ENCODE measurements at regions not wholly inside any gene's neighbourhood (a gene's known extent, or its start where the extent isn't known, plus 50 kb on each side); places are given as distances from the start of the nearest gene placed in this dataset.
"Not testable (repeated sequence)": the region's sequence is repeated elsewhere in the genome, so short reads cannot be mapped to it uniquely, and the experiment has no call there.

DNA sequence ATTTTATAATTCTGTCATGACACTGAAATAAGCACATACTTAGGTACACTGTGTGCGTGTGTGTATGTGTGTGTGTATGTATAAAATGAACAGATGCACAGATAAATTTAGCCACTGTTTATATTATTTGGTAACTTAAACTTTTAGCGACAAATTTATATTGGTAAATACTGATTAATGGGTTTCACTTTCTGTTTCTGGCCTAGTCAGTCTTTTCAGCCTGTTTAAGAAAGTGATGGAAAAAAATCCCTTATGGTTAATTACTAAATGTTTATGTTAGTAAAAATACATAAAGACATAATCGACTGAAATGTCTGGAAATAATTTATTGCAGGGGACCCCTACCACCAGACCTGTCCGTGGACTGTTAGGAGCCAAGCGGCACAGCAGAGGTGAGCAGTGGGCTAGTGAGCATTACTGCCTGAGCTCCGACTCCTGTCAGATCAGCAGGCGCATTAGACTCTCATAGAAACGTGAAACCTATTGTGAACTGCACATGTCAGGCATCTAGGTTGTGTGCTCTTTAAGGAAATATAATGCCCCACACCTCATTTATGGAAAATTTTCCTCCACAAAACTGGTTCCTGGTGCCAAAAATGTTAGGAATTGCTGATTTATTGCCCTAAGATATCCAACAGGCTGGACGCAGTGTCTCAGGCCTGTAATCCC is 717.4 kb downstream of the SI start:
- peak in 1 of 2 experiments; percentile 1 for DNase-seq (ENCODE audit: low read depth in 1 of 2, low spot score in 2 of 2)
- no peaks in the 10 kb centered on the region for H3K4me1 ChIP-seq (replicated peaks)
- no peaks in the 10 kb centered on the region for H3K27me3 ChIP-seq (replicated peaks)
- H3K4me3 ChIP-seq = no peak overlapping the region
- H3K27ac ChIP-seq = no peak overlapping the region
- H3K36me3 ChIP-seq = no peaks in the 10 kb centered on the region
- no peaks in the 10 kb centered on the region for H3K9me3 ChIP-seq (replicated peaks)

DNA sequence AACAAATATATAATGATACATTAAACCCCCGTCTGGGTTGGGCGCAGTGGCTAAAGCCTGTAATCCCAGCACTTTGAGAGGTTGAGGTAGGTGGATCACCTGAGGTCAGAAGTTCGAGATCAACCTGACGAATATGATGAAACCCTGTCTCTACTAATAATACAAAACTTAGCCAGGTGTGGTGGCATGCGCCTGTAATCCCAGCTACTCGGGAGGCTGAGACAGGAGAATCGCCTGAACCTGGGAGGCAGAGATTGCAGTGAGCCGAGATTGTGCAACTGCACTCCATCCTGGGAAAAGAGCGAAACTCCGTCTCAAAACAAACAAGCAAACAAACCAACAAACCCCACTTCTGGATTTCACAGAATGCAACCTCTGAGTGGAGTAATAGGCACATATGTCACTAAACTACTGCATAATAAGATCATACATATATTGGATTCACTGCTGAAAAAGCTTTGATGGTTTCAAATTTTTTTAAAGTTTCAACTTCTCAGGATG is 718.2 kb downstream of the SI start:
- no peaks in the 10 kb centered on the region for H3K9me3 ChIP-seq (replicated peaks)
- no peak overlapping the region for H3K4me3 ChIP-seq
- H3K27ac ChIP-seq = no peak overlapping the region
- no peak for DNase-seq (ENCODE audit: low read depth in 1 of 2, low spot score in 2 of 2)
- no peaks in the 10 kb centered on the region for H3K36me3 ChIP-seq
- no peaks in the 10 kb centered on the region for H3K4me1 ChIP-seq (replicated peaks)
- H3K27me3 ChIP-seq (replicated peaks) = no peaks in the 10 kb centered on the region

DNA sequence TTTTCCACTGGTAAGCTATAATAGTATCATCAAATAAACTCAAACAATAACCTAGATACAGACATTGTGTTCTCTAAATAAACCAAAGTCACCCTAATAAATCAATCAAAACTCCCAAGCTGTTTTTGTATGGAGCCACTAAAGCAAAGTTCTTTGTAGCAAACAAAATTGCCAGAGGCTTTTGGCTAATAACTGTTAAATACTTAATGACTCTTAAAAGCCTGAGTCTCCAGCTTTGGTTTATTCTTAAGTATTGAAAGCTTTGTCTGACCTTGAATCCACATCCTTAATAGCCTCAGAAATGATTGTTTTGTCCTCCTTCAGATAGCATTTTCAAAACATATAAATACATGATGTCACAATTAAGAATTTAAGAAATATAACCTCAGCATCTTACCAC is 725.3 kb downstream of the SI start:
- no peak overlapping the region for H3K4me3 ChIP-seq
- DNase-seq (ENCODE audit: low read depth in 1 of 2, low spot score in 2 of 2) = no peak
- H3K4me1 ChIP-seq (replicated peaks) = no peaks in the 10 kb centered on the region
- H3K27ac ChIP-seq = no peak overlapping the region
- no peaks in the 10 kb centered on the region for H3K36me3 ChIP-seq
- H3K27me3 ChIP-seq (replicated peaks) = no peaks in the 10 kb centered on the region
- no peaks in the 10 kb centered on the region for H3K9me3 ChIP-seq (replicated peaks)

DNA sequence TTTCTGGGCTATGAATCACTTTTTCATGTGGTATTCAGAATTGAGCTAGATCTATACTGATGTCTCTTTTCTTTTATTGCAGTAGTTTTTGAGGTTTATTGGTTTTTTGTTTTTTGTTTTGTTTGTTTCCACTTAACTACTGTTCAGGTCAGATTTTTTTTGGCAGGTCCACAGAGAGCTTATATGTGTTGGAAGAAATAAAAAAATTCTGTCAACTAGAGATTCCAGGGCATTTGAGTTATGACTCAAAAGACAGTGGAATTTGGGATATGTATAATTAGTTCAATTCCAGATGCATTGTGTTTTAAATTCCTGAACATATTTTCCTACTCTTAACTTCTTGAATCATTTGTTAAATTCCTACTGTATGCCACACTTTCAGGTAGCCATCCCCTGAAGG is 727.2 kb downstream of the SI start:
- no peak overlapping the region for H3K27ac ChIP-seq
- H3K4me3 ChIP-seq = no peak overlapping the region
- DNase-seq (ENCODE audit: low read depth in 1 of 2, low spot score in 2 of 2) = no peak

DNA sequence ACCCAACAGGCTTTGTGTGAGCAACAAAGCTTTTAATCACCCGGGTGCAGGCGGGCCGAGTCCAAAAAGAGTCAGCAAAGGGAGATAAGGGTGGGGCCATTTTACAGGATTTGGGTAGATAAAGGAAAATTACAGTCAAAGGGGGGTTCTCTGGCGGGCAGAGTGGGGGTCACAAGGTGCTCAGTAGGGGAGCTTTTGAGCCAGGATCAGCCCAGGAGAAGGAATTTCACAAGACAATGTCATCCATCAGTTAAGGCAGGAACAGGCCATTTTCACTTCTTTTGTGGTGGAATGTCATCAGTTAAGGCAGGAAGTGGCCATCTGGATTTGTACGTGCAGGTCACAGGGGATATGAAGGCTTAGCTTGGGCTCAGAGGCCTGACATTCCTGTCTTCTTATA is 736.1 kb downstream of the SI start:
- DNase-seq (ENCODE audit: low read depth in 1 of 2, low spot score in 2 of 2); H3K4me3 ChIP-seq; H3K27me3 ChIP-seq (replicated peaks); H3K27ac ChIP-seq; H3K36me3 ChIP-seq; H3K9me3 ChIP-seq (replicated peaks); H3K4me1 ChIP-seq (replicated peaks): not testable (repeated sequence)

More for the DNA sequence above, 727.2 kb downstream of the SI start:
- H3K36me3 ChIP-seq = no peaks in the 10 kb centered on the region
- H3K9me3 ChIP-seq (replicated peaks) = no peaks in the 10 kb centered on the region
- H3K4me1 ChIP-seq (replicated peaks) = no peaks in the 10 kb centered on the region
- no peaks in the 10 kb centered on the region for H3K27me3 ChIP-seq (replicated peaks)

- no peaks in the 10 kb centered on the region for H3K9me3 ChIP-seq (replicated peaks)
- H3K27ac ChIP-seq = no peak overlapping the region
- no peaks in the 10 kb centered on the region for H3K36me3 ChIP-seq
- no peak for DNase-seq (ENCODE audit: low read depth in 1 of 2, low spot score in 2 of 2)
- no peak overlapping the region for H3K4me3 ChIP-seq
- no peaks in the 10 kb centered on the region for H3K4me1 ChIP-seq (replicated peaks)
- H3K27me3 ChIP-seq (replicated peaks) = no peaks in the 10 kb centered on the region
Observed at GRCh38 chr3:164341086-164341485, 737.2 kb downstream of the SI start.

GRCh38 chr3:164340273-164340672 is 738.0 kb downstream of the SI start:
- no peak for DNase-seq (ENCODE audit: low read depth in 1 of 2, low spot score in 2 of 2)
- H3K9me3 ChIP-seq (replicated peaks) = no peaks in the 10 kb centered on the region
- no peaks in the 10 kb centered on the region for H3K4me1 ChIP-seq (replicated peaks)
- no peak overlapping the region for H3K27ac ChIP-seq
- H3K36me3 ChIP-seq = no peaks in the 10 kb centered on the region
- H3K4me3 ChIP-seq = no peak overlapping the region
- H3K27me3 ChIP-seq (replicated peaks) = no peaks in the 10 kb centered on the region

- H3K4me3 ChIP-seq = no peak overlapping the region
- H3K36me3 ChIP-seq = no peaks in the 10 kb centered on the region
- no peaks in the 10 kb centered on the region for H3K4me1 ChIP-seq (replicated peaks)
- no peaks in the 10 kb centered on the region for H3K9me3 ChIP-seq (replicated peaks)
- no peak for DNase-seq (ENCODE audit: low read depth in 1 of 2, low spot score in 2 of 2)
- no peaks in the 10 kb centered on the region for H3K27me3 ChIP-seq (replicated peaks)
- no peak overlapping the region for H3K27ac ChIP-seq
Observed at GRCh38 chr3:164332831-164333802, 745.2 kb downstream of the SI start.

DNA sequence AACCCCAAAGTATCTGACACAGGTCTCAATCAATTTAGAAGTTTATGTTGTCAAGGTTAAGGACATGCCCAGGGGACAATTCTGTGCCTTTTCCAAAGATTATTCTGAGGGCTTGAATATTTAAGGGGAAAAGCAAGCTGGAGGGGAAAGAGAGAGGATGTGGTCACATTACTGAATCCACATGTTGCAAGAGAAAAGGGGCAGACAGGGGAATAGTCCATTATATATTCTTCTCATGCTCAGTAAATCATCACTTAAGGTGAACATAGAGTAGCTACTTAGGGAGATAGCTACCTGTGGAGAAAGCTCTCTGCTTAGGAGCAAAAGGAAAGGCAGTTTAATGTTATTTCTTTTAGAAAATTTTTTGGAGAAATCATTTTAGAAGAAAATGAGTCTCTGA is 751.6 kb downstream of the SI start:
- Histone ChIP-seq H3K4me1 (replicated peaks) (no peaks in the 10 kb centered on the region), H3K4me3 (no peak overlapping the region), H3K9me3 (replicated peaks) (no peaks in the 10 kb centered on the region), H3K27me3 (replicated peaks) (no peaks in the 10 kb centered on the region), H3K36me3 (no peaks in the 10 kb centered on the region), H3K27ac (no peak overlapping the region)
- no peak for DNase-seq (ENCODE audit: low read depth in 1 of 2, low spot score in 2 of 2)

DNA sequence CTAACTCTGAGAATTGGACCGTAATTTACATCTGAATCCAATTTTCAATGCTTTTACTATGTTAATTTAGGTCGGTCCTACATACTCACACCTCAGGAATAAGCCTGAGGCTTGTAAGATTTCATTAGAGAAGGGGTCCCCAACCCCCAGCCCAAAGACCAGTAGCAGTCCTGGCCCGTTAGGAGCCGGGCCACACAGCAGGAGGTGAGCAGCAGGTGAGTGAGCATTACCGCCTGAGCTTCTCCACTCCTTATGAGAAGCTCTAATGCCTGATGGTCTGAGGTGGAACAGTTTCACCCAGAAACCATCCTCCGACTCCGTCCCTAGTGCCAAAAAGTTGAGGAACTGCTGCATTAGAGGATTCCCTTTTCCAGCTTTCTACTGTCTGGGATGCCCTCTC is 757.3 kb downstream of the SI start:
- DNase-seq (ENCODE audit: low read depth in 1 of 2, low spot score in 2 of 2) = no peak
- Histone ChIP-seq H3K27ac (no peak overlapping the region), H3K9me3 (replicated peaks) (no peaks in the 10 kb centered on the region), H3K27me3 (replicated peaks) (no peaks in the 10 kb centered on the region), H3K4me3 (no peak overlapping the region), H3K4me1 (replicated peaks) (no peaks in the 10 kb centered on the region), H3K36me3 (no peaks in the 10 kb centered on the region)

GRCh38 chr3:164306042-164306441 is 772.3 kb downstream of the SI start:
- H3K4me3 ChIP-seq = no peak overlapping the region
- no peaks in the 10 kb centered on the region for H3K4me1 ChIP-seq (replicated peaks)
- H3K36me3 ChIP-seq = no peaks in the 10 kb centered on the region
- H3K27ac ChIP-seq = no peak overlapping the region
- no peak for DNase-seq (ENCODE audit: low read depth in 1 of 2, low spot score in 2 of 2)
- no peaks in the 10 kb centered on the region for H3K27me3 ChIP-seq (replicated peaks)
- no peaks in the 10 kb centered on the region for H3K9me3 ChIP-seq (replicated peaks)

- DNase-seq (ENCODE audit: low read depth in 1 of 2, low spot score in 2 of 2) = no peak
- H3K27ac ChIP-seq = no peak overlapping the region
- H3K4me1 ChIP-seq (replicated peaks) = no peaks in the 10 kb centered on the region
- H3K9me3 ChIP-seq (replicated peaks) = no peaks in the 10 kb centered on the region
- no peak overlapping the region for H3K4me3 ChIP-seq
- no peaks in the 10 kb centered on the region for H3K27me3 ChIP-seq (replicated peaks)
- no peaks in the 10 kb centered on the region for H3K36me3 ChIP-seq
Observed at GRCh38 chr3:164303894-164304293, 774.4 kb downstream of the SI start.

- Histone ChIP-seq H3K4me1 (replicated peaks) (no peaks in the 10 kb centered on the region), H3K27me3 (replicated peaks) (no peaks in the 10 kb centered on the region), H3K9me3 (replicated peaks) (no peaks in the 10 kb centered on the region), H3K4me3 (no peak overlapping the region), H3K27ac (no peak overlapping the region), H3K36me3 (no peaks in the 10 kb centered on the region)
- no peak for DNase-seq (ENCODE audit: low read depth in 1 of 2, low spot score in 2 of 2)
Observed at GRCh38 chr3:164302622-164303021, 775.7 kb downstream of the SI start.

DNA sequence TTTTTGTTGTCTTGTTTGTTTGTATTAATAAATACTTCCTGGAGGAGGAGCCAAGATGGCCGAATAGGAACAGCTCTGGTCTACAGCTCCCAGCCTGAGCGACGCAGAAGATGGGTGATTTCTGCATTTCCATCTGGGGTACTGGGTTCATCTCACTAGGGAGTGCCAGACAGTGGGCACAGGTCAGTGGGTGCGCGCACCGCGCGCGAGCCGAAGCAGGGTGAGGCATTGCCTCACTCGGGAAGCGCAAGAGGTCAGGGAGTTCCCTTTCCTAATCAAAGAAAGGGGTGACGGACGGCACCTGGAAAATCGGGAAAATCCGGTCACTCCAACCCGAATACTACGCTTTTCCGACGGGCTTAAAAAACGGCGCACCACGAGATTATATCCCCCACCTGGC is 786.8 kb downstream of the SI start:
- H3K36me3 ChIP-seq; H3K27me3 ChIP-seq (replicated peaks); H3K4me1 ChIP-seq (replicated peaks); H3K4me3 ChIP-seq; DNase-seq (ENCODE audit: low read depth in 1 of 2, low spot score in 2 of 2); H3K27ac ChIP-seq; H3K9me3 ChIP-seq (replicated peaks): not testable (repeated sequence)
